GM12874 (cell line): ENCODE measurements at regions not wholly inside any gene's neighbourhood (a gene's known extent, or its start where the extent isn't known, plus 50 kb on each side); places are given as distances from the start of the nearest gene placed in this dataset.

Experiments used
- TF ChIP-seq, protein P1 (sequence below): IDR thresholded peaks from 2 replicates; pipeline ENCODE4 v1.5.1; 2011; ENCODE audit warnings: low read depth, mild to moderate bottlenecking, control low read depth, low read length, moderate library complexity; ENCODE audit not compliant: insufficient read depth

DNA sequence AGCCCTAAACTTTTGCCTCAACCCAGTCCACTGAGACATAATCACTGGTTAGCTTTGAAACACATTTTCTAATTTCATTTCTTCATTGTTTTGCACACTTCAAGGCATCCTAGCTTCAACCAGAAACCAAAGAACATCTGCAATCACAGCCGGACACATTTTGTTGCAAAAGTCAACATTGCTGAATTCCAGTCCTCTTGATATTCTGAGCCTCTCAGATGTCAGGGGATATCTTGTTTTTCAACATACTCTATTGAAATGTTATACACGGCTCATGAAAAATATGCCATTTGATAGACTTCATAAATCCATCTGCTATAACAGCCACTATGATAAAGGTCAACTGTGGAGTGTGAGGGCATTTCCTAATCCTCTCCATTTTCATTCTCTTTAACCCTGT lies 241.6 kb upstream of the PUDP start:
- TF ChIP-seq, protein P1, sequence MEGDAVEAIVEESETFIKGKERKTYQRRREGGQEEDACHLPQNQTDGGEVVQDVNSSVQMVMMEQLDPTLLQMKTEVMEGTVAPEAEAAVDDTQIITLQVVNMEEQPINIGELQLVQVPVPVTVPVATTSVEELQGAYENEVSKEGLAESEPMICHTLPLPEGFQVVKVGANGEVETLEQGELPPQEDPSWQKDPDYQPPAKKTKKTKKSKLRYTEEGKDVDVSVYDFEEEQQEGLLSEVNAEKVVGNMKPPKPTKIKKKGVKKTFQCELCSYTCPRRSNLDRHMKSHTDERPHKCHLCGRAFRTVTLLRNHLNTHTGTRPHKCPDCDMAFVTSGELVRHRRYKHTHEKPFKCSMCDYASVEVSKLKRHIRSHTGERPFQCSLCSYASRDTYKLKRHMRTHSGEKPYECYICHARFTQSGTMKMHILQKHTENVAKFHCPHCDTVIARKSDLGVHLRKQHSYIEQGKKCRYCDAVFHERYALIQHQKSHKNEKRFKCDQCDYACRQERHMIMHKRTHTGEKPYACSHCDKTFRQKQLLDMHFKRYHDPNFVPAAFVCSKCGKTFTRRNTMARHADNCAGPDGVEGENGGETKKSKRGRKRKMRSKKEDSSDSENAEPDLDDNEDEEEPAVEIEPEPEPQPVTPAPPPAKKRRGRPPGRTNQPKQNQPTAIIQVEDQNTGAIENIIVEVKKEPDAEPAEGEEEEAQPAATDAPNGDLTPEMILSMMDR = no peak

DNA sequence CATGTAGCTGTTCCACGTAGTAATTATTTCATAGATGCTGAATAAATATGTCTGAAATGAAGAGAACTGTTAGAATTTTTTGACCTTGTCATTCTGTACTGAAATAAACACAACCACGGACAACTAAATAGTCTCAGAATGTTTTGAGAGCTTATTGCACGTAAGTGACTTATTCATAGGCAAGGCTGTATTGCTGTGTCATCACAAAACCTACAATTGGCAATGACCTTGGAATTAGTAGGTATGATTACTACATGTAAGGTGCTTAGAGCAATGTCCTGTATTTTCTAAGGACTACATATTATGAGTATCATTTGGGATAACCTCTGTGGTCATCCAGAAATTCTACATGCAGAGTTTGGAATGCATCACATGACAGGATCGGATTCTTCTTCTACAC lies 237.2 kb upstream of the PUDP start:
- TF ChIP-seq, protein P1 = no peak

- TF ChIP-seq, protein P1 = no peak
These were observed 230.5 kb upstream of the PUDP start for GRCh38 chrX:7378406-7378805.

- TF ChIP-seq, protein P1 = no peak
These were observed 225.0 kb upstream of the PUDP start for GRCh38 chrX:7372825-7373525.

DNA sequence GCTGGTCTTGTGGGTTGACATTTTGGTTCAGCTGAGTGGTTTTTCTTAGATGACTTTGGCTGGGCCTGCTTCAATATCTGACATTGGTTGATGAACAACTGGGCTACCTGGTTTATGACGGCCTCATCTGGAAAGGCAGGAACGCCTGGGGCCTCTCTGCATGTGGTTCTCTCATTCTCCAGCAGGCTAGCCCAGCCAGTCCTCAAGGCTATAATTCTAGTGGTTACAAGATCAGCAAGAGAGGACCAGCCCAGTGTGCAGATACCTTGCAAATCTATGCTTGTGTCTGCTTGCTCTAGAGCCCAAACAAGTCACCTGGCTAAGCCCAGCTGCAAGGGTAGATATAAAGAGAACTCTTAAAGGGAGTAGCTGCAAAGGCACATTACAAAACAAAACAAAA lies 214.2 kb upstream of the PUDP start:
- TF ChIP-seq, protein P1 = no peak

GRCh38 chrX:7351926-7352325 lies 204.0 kb upstream of the PUDP start:
- TF ChIP-seq, protein P1 = no peak

DNA sequence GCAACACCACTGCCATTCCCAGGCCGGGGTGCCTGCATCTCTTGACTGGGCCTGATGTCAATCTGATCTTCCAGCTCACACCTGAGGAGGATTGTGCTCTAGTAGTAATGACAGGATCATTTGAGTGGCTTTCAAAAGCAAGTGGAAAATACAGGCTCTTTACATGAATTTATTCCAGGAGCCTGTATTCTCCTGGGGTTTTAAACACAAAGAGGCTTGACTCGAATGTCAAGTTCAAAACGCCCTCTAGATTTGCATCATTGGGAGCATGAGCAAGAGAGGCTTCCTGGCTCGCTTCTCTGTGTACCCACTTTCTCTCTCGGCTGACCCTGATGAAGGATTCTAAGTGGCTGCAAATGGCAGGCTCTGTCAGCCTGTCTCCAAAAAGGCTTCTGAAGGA lies 199.5 kb upstream of the PUDP start:
- TF ChIP-seq, protein P1 = no peak

DNA sequence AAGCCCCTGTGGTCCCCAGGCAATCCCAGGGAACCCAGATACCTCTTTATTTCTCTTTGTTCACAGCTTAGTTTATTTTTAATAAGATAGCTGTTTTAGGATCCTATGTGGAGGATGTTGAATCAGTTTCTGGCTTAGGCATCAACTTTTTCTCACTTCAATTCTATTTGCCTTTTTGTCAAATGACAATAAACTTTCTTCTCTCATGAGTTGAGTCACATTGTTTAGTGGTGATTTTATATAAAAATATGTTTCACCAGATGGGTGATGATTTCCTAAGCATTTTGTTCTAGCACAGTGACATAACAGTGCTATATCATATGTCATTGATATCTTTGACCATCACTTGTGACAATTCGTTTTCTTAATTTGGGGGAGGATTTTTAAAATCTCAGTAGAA lies 198.1 kb upstream of the PUDP start:
- TF ChIP-seq, protein P1 = no peak
